SW 1271 (cell line): ENCODE measurements at regions not wholly inside any gene's neighbourhood (a gene's known extent, or its start where the extent isn't known, plus 50 kb on each side); places are given as distances from the start of the nearest gene placed in this dataset.

Source experiments
- DNase-seq, 2 experiments: peaks; one replicate each; lab custom pipeline; 2025; lab: John Stamatoyannopoulos, UW

DNA sequence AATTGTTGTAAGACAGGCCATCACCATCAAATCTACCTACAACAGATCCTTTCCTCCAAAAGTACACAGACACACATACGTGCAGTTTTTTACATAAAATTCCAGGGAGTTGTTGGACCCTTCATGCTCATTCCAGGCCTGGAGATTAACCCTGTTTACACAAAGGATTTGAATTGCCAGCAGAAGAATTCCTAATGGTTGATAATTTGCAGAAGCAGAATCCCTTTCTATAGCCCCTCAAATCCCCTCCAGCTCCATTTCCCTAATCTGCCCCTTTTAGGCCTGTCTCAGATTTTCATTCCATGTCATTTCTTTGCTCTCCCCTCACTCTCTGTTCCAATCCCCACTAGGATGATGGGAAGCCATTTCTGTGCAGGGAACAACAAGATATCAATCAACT lies 102.9 kb upstream of the TOX3 start:
- DNase-seq = no peak

DNA sequence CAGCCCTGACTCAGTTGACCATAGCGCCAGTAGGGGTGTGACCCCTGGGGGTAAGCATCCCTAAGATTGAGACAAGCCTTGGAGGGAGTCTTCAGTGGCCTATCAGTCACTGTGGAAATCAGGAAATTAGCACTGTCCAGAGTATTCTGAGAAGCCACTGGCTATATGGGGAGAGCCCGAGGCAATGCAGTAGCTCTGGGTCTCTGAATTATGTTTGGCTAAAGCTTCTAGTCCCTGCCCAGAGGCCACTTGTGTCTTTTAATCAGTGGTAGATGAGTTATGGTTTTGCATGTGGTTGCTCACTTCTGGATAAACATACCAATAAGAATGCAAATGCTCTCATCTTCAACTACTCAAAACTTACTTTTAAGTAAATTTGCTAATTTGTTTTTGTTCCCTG lies 100.6 kb upstream of the TOX3 start:
- no peak for DNase-seq

DNA sequence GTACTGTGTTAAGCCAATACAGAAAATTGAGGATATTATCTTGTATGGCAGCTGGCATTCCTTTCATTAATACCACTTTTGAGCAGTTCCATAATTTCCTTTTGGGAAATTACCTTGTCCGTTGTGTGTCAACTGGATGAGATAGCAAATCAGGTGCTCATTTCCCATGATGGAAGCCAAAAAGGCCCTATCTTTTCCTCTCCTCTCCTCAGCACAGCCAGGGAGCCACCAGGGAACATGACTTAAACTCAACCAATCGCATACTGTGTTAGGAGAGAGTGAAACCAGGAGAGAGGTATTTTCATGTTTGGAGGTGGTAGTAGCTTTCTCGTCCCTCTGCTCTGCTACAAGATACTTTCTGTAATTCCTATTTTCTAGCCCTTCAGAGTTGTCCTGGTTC lies 96.1 kb upstream of the TOX3 start:
- DNase-seq = no peak

DNA sequence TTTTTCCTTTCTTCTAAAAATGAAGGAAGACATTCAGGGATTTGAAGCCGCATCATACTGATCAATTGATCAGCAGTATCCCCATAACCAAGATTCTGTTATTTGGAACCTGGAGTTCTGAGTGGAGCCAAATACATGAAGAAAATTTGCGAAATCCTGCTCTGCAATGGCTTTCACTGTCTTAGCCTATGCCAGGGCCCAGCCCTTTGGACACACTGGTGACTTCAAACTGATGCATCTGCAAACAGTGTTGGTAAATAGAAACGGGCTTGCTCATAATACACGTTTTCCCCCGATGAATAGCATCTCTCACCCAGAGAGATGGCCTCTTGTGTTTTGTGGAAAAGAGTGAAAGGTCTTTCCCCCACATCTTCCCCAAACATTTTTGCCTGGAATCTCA lies 87.6 kb upstream of the TOX3 start:
- DNase-seq = no peak

DNA sequence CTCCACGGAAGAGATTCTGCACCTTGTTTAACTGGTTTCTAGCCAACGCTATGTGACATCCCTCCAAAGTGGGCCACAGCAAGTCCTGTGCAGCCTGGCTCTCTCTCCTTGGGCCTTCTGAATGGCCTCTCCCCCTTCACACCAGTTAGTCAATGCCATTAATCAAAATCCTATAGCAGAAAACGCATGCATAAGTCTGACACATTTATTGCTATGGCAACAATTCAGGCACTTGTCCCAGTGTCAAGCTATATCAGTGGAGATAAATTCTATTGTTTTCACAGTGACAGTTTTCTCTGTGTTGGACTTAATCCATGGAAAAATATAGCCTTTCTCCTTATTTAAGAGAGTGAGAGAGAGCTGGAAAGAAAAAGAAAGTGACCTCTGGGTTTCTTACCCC lies 87.2 kb upstream of the TOX3 start:
- no peak for DNase-seq

DNA sequence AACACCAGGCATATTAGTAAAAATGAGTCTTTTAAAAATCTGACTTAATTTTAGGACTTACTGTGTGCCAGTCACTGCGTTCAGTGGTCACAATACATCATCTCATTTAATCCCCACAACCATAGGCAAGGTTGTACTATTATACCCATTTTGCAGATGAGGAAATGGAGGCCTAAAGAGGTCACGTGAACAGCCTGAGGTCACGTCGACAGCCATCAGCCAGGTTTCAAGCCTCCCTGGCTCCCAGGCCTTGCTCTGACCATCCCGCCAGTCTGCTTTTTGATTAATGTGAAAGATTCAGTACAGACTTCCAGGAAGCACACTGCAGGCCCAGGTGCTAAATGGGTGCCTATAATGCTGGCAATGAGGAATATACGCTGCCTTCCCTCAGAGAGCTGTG lies 86.3 kb upstream of the TOX3 start:
- no peak for DNase-seq

DNA sequence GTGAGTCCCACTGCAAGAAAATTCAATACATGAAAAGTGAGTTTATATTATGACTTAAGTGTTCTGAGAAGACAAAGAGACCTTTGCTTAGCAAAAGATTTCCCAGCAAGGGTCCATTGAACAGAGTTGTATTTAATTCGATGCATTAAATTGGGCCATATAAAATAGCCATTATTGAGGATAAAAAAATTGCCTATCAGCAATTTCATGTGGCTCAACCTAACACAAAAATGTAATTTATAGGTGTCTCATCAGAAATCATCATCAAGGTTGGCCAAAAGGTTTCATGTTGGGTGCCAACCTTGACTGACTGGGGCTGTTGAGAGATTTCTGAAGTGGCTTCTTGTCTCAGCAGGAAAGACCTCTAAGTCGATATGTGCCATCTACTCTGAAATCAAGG lies 84.8 kb upstream of the TOX3 start:
- no peak for DNase-seq

DNA sequence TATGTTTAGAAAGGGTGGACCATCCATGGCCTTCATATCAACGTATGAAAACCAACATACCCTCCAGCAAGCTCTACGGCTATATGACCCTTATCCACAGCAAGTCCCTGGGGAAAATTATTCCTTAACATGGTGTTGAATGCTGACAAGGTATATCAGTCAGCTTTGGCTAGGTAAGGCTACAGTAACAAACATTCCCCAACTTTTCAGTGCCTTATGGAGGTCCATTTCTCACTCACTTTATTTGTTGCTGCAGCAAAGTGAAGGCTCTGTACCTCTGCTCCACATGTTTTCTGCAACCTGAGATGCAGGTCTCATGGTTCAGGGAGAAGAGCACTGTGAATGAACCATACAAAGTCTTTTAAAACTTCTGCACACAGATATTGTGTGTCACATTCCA lies 83.8 kb upstream of the TOX3 start:
- no peak for DNase-seq

DNA sequence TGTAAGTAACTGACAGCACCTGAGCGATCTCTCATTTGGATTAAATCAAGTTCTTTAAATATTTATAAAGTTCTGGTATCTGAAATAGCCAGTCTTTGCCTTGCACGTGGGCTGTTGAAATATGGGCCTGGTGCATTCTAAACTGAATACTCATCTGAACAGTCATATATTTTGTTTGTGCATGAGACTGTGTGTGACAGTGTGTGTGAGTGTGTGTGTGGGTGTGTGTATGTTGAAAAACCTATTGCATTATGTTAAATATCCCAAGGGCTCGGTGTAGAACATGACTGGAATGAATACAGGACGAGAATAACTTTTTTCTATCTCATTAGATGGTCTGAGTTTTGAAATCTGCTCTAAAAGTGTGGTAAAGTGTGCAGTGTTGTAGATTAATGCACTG lies 82.4 kb upstream of the TOX3 start:
- no peak for DNase-seq

DNA sequence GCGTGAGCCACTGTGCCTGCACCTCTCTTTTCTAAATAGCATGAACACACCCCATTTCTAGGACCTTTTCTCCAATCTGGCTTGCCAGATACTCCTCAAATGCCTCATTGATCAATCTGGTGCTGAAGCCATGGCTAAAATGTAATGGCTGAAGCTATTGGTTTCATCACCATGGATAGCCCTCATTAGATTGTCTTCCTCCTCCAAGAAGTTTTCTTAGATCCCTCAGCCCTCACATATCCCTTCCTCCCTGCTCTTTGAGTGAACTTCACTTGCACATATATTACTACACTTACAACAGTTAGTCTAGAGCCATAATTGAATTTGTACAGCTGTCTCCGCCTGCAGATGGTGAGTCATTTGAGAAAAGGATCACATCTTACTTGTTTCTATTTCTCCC lies 77.9 kb upstream of the TOX3 start:
- no peak for DNase-seq

DNA sequence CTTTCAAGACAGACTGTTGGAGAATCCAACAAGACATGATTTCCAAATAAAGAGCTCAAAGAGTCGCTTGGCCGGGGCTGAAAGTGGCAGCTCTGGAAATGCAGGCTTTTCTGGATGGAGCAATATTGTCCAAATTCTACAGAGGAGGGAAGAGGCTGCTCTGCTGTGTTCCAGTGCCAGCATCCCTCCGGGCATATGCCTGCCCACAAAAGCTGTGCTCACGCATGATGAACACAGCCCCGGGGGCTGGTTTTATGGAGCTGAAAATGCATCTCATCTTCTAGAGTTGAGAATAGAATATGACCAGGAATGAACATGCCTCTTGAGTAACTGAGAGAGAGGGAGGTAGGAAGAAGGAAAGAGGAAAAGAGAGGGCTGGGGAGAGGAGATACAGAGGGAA lies 74.7 kb upstream of the TOX3 start:
- no peak for DNase-seq

DNA sequence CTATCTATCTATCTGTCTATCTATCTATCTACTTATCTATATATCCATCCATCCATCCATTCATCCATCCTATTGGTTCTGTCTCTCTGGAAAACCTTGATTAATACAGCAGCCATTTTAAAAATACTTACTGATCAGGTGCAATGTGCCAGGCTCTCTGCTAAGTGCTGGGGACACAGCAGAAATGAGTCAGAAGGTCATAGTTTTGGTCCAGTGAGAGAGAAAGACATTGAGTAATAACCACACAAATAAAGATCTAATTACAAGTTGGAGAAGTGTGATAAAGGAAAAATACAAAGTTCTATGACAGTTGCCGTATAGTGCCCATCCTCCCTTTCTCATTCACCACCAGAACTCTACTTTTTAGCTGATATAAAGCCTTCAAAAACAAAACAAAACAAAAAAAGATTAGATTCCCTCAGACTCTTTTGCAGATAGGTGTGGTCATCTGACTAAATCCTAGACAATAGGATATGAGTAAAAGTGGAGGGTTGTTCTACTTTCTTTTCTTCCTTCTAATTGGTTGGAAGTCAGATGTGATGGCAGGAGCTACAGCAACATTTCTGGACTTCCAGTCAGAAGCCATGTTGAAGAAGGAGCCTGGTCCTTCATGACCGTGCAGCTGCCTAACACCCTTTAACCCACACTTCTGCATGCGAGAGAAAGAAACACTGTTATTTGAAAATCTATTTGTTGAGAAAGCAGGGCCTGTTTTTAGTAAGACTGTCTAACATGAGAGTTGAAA lies 72.0 kb upstream of the TOX3 start:
- no peak for DNase-seq

DNA sequence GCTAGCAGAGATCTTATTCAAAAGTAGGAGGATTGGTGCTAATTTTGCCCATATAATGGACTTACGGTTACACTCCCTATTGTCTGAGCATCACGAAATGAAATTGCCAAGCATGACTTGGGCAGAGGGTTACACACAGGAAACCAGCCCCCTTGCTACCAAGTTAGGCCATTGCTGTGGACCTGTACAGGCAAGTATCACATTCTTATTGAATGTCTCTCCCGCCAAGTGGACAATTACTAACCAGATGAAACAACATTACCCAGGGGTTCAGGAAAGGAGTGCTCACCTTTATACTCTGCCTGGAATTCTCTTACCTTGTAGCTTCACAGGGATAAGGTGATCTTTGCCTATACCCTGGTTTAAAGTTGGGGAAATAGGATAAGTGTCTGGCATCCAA lies 70.6 kb upstream of the TOX3 start:
- DNase-seq = no peak

DNA sequence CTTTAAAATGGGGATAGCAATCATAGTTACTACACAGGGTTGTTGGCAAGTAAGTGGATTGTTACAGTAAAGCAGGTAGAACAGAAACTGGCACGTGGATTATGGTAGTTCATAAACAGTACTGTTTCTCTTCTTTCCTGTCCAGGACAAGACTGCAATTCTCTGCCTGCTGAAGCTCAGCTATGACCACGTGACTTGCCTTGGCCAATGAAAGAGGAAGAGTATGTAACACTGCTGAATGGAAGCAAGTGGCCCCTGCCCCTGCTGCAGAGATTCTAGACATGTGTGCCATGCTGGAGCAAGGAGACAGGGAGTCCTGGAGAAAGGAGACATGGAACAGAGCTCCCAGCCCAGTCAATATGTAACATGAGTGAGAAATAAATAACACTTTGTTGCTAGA lies 66.6 kb upstream of the TOX3 start:
- no peak for DNase-seq

DNA sequence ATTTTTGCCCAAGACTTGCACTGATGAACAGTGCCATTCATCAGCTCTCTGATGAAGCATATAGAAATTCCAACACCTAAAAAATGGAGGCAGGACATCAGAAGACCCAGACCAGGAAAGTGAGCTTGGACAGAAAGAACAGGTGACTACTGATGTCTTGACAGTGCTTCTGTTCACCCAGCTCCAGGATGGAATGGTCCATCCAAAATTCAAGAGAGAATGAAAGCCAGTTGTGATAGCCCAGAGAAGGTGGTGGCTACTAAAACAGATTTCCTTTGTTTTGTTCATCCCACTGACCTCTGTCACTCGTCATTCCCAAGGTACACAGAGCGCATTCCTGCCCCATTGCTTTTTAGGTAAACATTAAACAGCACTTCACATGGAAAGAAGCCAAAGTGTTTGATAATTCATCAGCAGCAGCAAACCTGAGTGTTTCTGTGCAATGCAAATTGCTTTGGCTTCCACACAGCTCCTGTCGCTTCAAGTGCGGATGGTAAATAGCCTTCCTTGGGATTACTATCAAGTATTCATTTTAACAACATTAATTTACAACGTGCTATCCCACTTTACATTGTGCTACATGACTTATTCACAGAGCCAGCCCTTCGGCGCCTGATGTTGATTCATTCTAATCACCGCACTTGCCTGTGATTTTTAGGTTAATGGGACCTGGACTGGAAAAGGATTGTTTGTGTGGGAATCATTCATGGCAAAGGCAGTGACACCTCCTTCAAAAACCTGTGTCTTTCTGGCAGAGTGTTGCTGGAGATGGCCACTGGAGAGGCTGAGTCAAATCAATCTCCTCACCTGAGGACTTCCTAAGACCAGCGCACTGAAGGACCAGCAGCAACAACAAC lies 65.1 kb upstream of the TOX3 start:
- no peak for DNase-seq

DNA sequence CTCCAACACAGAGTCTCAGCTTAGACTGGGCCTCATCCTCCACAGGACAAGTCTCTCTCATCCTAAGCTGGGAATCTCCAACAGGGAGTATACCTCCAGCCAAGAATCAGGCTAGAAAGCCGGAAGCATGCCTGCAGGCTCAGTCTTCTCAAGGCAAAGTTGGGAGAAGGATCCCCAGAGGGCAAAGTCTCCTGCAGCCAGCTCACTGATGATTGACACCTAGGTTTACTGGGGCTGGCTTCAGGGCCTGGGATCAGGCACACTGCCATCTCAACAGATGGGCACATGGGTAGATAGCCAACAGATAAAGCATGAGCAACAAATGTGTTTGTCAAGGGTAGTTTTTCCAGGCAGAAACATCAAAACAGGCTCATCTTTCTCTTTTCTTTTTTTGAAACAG lies 56.1 kb upstream of the TOX3 start:
- no peak for DNase-seq

DNA sequence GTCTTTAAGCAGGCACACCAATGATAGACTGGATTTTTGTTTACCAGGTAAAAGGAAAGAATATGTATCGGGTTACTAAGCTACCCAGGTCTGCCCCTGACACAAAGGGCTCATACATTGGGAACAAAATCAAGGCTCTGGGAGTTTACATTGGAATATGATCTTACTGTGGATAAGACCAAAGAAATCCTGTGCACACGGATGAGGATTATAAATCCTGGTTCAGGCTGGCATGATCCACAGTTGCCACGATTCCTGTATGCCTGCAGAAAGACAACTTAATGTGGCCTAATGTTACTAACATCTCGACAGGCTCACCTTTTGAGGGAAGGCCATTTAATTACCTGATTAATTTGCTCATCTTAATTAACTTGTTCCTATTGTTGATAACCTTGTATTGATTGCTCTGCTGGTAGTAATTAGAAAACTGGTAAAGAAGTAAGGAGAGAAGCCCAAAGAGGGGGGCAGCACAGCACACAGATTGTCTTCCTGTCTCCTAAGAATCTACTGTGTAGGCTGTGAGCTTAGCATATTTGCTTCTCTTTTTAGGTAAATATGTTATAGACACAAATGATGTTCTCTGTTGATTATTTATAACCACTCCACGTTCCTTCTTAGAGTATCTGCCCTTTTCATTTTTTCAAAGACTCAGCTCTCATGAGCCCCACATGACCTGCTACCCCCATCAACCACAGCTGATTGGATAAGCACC lies 51.0 kb upstream of the TOX3 start:
- no peak for DNase-seq

DNA sequence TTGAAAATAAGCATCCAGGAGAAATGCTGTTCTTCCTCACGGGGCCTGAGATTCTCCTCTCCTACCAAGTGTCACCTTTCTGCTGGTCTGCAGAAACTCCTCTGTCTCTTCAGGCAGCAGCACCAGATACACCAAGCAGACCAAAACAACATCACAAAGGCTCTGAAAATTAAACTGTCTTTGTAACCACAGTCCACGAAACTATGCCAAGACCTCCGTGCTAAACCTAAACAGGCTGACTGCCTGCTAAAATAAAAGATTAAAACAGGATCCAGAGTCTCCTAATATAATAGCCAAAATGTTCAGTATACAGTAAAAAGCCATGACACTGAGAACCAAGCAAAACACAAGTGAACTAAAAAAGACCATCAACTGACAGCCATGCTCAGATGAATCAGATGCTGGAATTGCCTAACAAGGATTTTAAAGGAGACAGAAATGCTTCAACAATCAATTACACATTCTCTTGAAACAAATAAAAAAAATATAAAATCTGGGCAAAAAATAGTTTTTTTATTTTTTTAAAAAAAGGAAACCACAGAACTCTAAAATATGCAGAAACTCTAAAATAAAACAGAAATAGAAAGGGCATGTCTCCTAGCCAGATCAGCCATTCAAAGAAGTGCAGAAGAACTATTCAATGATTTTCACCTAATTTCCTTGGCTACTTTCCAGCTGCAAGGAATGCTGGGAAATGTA lies 50.3 kb upstream of the TOX3 start:
- DNase-seq = no peak
